ENCODE measurements at regions not wholly inside any gene's neighbourhood (a gene's known extent, or its start where the extent isn't known, plus 50 kb on each side); places are given as distances from the start of the nearest gene placed in this dataset.

GRCh38 chr9:10925896-10926295 lies 313.1 kb upstream of the PTPRD start:
- TF ChIP-seq, protein P1, sequence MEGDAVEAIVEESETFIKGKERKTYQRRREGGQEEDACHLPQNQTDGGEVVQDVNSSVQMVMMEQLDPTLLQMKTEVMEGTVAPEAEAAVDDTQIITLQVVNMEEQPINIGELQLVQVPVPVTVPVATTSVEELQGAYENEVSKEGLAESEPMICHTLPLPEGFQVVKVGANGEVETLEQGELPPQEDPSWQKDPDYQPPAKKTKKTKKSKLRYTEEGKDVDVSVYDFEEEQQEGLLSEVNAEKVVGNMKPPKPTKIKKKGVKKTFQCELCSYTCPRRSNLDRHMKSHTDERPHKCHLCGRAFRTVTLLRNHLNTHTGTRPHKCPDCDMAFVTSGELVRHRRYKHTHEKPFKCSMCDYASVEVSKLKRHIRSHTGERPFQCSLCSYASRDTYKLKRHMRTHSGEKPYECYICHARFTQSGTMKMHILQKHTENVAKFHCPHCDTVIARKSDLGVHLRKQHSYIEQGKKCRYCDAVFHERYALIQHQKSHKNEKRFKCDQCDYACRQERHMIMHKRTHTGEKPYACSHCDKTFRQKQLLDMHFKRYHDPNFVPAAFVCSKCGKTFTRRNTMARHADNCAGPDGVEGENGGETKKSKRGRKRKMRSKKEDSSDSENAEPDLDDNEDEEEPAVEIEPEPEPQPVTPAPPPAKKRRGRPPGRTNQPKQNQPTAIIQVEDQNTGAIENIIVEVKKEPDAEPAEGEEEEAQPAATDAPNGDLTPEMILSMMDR (IDR thresholded peaks at IDR 0.05; ENCODE audit: insufficient read depth, low read length, poor library complexity, severe bottlenecking) = no peak
- H3K27me3 ChIP-seq (ENCODE audit: control insufficient read depth, insufficient read depth, low read length) = no peaks in the 10 kb centered on the region
- DNase-seq (ENCODE audit: low read depth) = no peak
- no peak overlapping the region for H3K4me3 ChIP-seq (ENCODE audit: low read depth, low read length)
- no peaks in the 10 kb centered on the region for H3K36me3 ChIP-seq (ENCODE audit: control insufficient read depth, insufficient read depth, low read length)

- no peak for DNase-seq (ENCODE audit: low read depth)
- no peaks in the 10 kb centered on the region for H3K36me3 ChIP-seq (ENCODE audit: control insufficient read depth, insufficient read depth, low read length)
- no peak overlapping the region for H3K4me3 ChIP-seq (ENCODE audit: low read depth, low read length)
- no peaks in the 10 kb centered on the region for H3K27me3 ChIP-seq (ENCODE audit: control insufficient read depth, insufficient read depth, low read length)
- TF ChIP-seq, protein P1 (IDR thresholded peaks at IDR 0.05; ENCODE audit: insufficient read depth, low read length, poor library complexity, severe bottlenecking) = no peak
Observed at GRCh38 chr9:10928372-10928771, 315.6 kb upstream of the PTPRD start.

DNA sequence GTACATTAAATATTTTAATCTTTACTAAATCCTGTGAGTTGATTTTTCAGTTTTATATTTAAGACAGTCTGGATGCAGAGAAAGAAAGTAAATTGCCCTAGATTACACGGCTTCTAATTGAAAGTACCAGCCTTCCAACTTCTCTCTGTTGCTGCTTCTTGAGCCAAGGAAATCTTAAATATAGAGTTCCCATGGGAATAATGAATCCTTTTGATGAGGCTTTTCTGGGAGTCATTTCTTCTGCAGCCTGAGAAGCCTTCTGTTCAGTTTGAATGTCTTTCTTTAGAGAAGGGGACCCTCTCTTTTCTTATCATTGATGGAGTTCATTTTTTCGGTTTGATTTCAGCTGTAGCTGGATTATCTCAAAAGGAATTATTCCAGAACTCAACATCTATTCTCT lies 317.3 kb upstream of the PTPRD start:
- H3K27me3 ChIP-seq (ENCODE audit: control insufficient read depth, insufficient read depth, low read length) = no peaks in the 10 kb centered on the region
- no peak for DNase-seq (ENCODE audit: low read depth)
- TF ChIP-seq, protein P1 (IDR thresholded peaks at IDR 0.05; ENCODE audit: insufficient read depth, low read length, poor library complexity, severe bottlenecking) = no peak
- H3K36me3 ChIP-seq (ENCODE audit: control insufficient read depth, insufficient read depth, low read length) = no peaks in the 10 kb centered on the region
- H3K4me3 ChIP-seq (ENCODE audit: low read depth, low read length) = no peak overlapping the region

- Histone ChIP-seq H3K27me3 (ENCODE audit: control insufficient read depth, insufficient read depth, low read length) (no peaks in the 10 kb centered on the region), H3K4me3 (ENCODE audit: low read depth, low read length) (no peak overlapping the region), H3K36me3 (ENCODE audit: control insufficient read depth, insufficient read depth, low read length) (no peaks in the 10 kb centered on the region)
- DNase-seq (ENCODE audit: low read depth) = no peak
- TF ChIP-seq, protein P1 (IDR thresholded peaks at IDR 0.05; ENCODE audit: insufficient read depth, low read length, poor library complexity, severe bottlenecking) = no peak
Observed at GRCh38 chr9:10946676-10947410, 334.0 kb upstream of the PTPRD start.

GRCh38 chr9:10957878-10958277 lies 345.1 kb upstream of the PTPRD start:
- DNase-seq (ENCODE audit: low read depth) = no peak
- Histone ChIP-seq H3K27me3 (ENCODE audit: control insufficient read depth, insufficient read depth, low read length) (no peaks in the 10 kb centered on the region), H3K4me3 (ENCODE audit: low read depth, low read length) (no peak overlapping the region), H3K36me3 (ENCODE audit: control insufficient read depth, insufficient read depth, low read length) (no peaks in the 10 kb centered on the region)
- TF ChIP-seq, protein P1 (IDR thresholded peaks at IDR 0.05; ENCODE audit: insufficient read depth, low read length, poor library complexity, severe bottlenecking) = no peak

- Histone ChIP-seq H3K27me3 (ENCODE audit: control insufficient read depth, insufficient read depth, low read length) (no peaks in the 10 kb centered on the region), H3K4me3 (ENCODE audit: low read depth, low read length) (no peak overlapping the region), H3K36me3 (ENCODE audit: control insufficient read depth, insufficient read depth, low read length) (no peaks in the 10 kb centered on the region)
- no peak for DNase-seq (ENCODE audit: low read depth)
- TF ChIP-seq, protein P1 (IDR thresholded peaks at IDR 0.05; ENCODE audit: insufficient read depth, low read length, poor library complexity, severe bottlenecking) = no peak
Observed at GRCh38 chr9:10961883-10962282, 349.1 kb upstream of the PTPRD start.
